HS-27A (cell line): ENCODE measurements at regions not wholly inside any gene's neighbourhood (a gene's known extent, or its start where the extent isn't known, plus 50 kb on each side); places are given as distances from the start of the nearest gene placed in this dataset.

Experiments
- DNase-seq: peaks from one replicate; pipeline ENCODE4 v3.0.0-alpha.2; 2012; ENCODE audit warnings: low read depth, missing footprints

DNA sequence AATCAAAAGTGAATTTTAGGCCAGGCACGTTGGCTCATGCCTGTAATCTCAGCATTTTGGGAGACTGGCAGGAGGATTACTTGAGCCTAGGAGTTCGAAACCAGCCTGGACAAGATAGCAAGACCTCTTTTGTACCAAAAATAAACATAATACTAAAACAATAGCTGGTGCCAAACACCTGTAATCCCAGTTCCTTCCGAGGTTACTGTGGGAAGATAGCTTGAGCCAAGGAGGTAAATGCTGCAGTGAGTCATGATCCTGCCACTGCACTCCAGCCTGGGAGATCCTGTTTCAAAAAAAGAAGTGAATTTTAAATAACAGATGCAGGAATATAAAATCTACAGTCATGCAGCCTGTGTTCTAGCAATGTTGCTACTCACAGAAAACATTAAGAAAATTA, 488.3 kb downstream of the PPARGC1A start:
- no peak for DNase-seq

DNA sequence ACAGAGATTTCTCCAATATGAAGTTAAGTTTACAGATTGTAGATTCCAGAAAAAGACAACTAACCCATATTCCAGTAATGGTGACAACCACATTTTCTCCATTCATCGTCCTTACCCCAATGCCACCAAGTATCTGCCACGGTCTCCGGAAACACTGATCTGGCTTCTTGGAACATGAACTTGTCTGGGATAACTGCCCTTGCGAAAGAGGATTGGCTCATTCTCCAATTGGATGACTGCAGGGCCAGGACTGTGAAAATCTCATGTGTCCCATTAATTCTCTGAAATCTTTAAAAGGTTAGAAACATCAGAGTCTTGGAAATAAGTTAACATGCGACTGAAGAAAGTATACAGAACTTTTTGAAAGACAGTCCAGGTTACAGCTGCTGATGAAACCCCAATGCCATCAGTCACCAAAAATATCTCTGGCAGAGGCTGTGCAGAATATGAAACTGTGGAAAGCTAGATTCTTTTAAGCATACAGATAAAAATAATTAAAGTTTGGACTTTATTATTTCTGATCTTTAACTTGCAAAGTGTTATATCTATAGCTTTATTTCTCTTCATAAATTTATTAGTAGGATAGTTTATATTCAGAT, 496.9 kb downstream of the PPARGC1A start:
- no peak for DNase-seq

DNA sequence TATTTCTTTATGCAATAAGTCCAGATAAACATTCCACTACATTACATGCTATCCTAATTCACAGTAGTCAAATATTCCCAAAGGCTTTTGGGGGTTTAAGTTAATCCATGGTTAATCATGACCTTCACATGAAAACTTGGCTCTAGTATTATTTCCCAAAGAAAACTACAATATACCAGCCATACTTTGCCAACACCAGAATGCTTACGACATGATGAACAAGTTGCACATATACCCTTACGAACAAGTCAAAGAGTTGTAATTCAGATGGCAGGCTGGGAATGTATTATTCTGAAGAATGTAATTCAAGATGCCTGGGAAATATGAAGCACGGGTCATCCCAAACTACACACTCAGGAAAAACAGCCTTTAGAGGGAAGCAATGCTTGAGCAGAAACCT, 499.6 kb downstream of the PPARGC1A start:
- no peak for DNase-seq

DNA sequence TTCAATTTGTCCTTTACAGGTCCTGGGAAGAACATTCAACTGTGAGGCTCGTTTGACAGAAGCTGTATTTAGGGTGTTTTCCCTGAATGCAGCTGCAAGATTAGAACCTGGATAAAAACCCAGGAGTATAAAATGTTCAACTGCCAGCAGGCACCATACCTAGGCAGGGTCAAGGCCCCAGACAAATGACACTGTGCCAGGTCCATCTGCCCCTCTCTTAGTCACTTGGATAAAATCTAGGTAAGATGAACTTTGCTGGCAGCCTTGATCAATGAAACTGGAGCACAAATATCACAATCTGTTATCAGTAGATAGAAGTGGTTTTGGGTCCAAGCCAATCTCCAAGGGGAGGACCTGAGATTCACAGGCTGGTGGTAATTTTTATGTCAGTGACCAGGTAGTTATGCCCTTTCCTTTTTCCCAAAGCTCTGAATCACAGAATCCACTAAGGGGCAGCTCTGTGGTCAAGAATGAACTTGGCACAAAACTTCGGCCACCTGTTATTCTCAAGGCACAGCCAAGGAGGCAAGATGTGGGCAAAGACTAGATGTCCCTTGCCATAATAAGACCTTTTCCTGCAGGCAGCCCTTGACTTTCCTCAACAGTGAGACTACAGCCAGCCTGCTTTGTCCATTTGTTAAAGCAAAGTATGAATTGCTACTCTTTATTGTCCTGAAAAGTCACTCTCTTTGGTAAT, 501.0 kb downstream of the PPARGC1A start:
- DNase-seq, result no peak

DNA sequence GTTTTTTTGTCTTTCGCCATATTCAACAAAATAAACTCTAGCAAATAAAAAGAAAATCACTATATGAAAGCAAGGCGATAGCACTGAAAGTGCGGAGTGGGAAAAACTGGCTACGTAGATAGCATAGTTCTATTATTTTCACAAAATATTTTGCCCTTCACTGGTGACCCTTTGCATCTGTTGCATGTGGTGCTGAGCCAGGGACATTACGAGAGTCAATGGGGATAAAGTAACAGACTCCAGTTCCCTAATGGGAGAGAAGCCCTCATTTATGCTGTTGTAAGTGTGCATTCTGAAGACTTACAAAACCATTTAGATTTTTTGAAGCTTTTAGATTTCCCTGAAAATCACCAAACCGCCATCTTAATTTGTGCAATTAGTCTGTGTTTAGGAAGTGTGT, 501.6 kb downstream of the PPARGC1A start:
- no peak for DNase-seq

GRCh38 chr4:23384741-23385140, 505.1 kb downstream of the PPARGC1A start:
- no peak for DNase-seq

GRCh38 chr4:23382879-23383278, 507.0 kb downstream of the PPARGC1A start:
- DNase-seq, result no peak

DNA sequence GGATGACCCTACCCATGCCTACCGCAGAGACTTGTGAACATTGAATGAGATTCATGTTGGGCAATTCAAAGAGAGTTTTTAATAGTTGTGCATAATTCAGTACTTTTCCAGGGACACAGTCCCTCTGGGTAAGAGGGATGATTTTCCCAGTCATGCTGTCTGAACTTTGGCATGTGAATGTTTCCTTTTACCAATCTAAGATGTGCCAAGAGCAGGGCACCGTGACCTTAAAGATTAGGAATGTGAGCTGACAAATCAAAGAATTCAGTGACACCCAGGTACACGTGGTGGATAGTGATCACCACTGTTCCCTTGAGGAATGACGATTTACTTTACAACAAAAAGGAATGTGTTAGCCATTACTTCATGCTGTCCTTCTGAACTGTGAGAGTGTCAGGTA, 515.6 kb downstream of the PPARGC1A start:
- DNase-seq, result no peak

DNA sequence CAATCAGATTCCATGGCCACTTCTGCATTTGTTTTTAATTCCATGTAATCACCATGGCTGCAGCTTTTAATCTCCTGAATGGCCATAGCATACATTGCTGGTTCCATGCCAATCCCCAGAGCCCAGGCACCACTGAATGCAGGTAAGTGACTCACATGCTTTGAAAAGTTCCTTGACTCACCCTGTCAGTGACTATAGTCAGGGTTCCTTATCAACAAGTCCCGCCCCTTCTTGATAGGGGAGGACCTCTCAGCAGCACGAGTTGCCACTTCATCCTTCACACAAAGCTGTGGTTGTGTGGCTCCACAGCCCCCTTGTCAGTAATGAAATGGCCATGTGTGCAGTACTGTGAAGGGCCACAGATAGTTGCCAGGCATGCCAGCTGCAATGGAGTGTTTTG, 516.6 kb downstream of the PPARGC1A start:
- no peak for DNase-seq

GRCh38 chr4:23371533-23371932, 518.3 kb downstream of the PPARGC1A start:
- no peak for DNase-seq

- no peak for DNase-seq
Observed at GRCh38 chr4:23369331-23369730, 520.5 kb downstream of the PPARGC1A start.

- DNase-seq, result no peak
Observed at GRCh38 chr4:23368081-23368697, 521.7 kb downstream of the PPARGC1A start.

DNA sequence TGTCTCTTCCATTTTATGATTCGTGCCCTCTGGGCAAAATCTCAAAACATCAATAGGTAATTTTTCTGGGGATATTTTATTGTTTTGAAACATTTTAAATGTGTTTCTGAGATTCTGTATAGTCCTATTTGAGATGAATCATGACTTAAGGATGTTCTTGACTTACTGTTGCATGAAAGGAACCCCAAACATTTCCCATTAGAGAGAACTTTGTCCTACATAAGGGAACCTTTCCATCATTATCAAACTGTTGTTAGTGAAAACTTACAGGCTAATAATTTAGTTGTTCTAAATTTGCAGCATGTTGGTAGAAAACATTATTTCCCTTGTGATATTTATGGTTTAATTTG, 523.3 kb downstream of the PPARGC1A start:
- DNase-seq, result no peak

DNA sequence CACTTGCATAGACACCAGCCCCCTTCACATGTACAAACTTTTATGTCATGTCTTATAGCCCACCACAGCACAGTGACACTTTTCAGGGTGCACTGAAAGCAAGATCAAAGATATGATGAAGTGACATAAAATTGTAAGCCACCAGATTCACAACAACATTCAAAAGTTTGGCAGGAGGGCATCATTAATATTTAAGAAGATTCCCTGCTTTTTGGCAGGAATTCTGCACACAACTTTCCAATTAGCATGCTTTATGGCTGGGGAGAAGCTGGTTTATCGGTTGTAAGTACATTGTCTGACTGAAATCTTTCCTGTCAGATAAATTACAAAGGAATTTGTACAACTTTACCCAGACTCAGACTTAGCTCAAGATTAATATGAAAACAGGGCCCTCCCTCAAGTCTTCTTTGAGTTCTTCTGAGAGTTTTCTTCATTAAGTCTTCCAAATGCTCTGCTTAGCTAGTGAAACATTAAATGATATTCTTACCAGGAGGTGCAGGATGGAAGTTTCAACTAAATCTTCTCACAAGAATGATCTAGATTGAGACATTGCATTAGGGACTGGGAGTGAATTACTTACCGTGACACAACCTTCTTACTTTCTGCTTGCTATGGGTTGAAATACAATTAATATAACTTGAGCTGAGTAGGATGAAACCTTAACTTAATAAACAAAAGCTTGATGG, 523.8 kb downstream of the PPARGC1A start:
- DNase-seq, result no peak

DNA sequence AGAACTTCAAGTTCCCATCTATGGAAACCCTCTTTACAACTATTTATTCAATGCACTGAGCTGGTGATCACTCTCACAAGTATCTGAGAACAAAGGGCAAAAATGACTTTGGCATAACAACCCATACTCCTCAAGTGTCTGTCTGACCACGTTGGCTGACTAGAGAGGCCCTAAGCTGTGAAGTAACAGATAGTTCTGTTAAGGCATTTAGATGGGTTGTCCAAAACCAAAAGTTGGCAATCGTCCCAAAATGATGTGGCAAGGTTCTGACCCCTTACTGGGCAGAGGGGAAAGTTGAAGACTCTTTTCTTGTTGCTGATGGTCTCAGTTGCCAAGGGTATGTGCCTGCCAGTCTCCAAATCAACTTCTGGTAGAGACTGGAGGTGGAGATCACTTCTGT, 524.8 kb downstream of the PPARGC1A start:
- no peak for DNase-seq

DNA sequence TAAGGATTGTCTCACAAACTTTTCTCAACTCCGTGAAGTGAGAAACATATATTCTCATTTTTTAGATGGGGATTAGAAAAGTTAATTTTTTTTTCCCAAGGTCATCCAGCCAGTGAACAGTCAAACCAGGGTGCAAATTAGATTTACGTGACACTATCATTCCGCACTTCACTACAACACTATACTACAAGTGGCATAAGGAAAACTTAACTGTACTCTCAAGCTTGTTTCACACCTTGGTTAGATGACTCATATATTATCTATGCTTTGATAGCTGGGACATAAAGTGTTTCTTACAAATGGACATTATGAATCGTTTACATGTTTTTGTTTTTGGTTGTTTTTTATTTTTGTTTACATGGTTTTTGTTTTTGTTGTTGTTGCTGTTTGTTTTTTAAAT, 525.7 kb downstream of the PPARGC1A start:
- DNase-seq, result no peak

GRCh38 chr4:23361453-23361852, 528.4 kb downstream of the PPARGC1A start:
- no peak for DNase-seq

GRCh38 chr4:23360718-23361117, 529.1 kb downstream of the PPARGC1A start:
- DNase-seq, result no peak

DNA sequence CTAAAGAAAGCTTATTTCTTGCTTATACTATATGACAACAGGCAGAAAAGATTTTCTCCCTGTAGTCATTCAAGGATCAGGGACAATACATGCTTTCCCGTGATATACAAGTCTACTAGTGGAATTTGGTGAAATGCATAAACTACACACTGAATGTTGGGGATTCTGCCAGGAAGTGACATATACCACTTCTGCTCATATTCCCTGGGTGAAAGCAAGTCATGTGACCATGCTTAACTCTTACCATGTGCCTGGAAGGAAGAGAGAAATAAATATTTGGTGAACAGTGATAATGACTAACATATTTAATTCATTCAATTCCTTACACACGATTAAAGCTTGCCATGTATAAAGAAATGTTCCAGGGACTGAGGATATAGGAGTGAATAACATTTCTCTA, 534.6 kb downstream of the PPARGC1A start:
- no peak for DNase-seq

DNA sequence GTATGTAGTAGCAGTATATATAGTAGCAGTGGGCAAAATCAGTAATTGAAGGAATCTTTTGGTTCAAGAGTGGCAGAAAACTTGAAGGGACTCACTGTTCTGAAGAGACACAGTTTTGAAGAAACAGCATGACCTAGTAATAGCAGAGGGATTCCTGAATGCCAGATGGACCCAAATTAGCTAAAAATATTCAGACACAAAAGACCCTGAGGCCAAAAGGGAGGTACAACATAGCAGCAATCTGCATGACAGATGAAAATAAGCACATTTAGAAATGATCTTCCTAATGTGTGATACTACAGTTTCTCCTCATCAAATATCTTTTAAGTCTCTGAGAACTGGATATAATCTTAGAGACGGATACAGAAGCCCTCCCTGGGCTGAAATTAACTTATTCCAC, 536.6 kb downstream of the PPARGC1A start:
- DNase-seq, result no peak

DNA sequence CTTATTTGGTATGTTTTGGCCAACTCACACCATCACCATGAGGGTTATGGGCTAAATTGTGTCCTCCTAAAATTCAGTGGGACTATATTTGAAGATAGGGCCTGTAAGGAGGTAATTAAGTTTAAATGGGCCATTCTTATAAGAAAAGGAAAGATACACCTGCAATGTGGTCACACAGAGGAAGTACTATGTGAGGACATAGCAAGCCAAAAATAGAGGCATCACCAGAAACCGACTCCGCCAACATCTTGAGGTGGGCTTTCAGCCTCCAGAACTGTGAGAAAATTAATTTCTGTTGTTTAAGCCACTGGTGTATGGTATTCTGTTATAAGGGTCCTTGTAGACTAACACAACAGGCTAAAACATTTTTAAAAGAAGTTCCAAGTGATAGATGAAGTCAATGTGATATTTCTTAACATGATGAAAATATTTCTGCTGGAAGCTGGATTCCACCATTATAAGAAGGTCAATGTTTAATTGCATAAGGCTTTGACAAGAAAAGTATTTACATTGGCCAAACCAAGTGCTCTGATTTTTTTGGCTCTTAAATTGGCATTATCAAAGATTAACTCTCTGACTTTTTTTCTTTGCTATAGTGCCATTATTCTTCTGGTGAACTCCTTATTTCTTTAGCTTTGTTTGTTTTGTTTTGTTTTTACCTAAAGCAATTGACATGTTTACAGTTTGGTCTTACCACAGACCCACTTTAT, 540.9 kb downstream of the PPARGC1A start:
- DNase-seq, result no peak

- no peak for DNase-seq
Observed at GRCh38 chr4:23337292-23337691, 552.6 kb downstream of the PPARGC1A start.
